ENCODE measurements at regions not wholly inside any gene's neighbourhood (a gene's known extent, or its start where the extent isn't known, plus 50 kb on each side); places are given as distances from the start of the nearest gene placed in this dataset.

DNA sequence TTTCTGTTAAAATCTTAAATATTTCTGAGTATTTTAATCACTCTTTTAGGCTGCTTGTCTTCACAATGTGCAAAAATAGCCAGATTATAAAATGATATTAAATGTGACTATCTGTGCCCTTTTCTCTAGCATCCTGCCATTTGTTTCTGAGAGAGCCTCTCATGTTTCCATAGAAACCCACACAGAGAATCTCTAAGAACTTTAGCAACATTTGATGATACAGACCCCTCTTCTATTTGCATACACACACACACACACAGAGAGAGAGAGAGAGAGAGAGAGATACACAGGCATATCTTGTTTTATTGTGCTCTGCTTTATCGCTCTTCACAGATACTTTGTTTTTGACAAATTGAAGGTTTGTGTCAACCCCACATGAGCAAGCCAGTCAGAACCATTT is 134.5 kb upstream of the DDX18 start:
- no peak for DNase-seq

DNA sequence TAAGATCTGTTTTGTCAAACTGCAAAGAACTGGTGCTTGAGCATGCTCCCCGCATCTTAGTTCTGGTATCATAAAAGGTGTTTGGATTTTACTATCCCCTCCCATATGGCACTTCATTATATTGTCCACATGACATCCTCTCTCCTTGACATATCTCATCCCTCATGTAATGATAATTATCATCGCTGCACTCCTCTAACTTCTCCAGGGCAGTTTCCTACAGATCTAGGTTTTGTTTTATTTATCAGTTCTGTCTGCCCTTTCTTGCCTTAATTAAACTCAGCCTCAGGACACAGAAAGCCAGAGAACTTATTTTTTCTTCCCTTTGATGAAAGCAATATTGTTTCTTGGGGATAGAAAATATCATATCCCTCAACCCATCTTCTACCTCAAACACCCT is 129.6 kb upstream of the DDX18 start:
- no peak for DNase-seq

DNA sequence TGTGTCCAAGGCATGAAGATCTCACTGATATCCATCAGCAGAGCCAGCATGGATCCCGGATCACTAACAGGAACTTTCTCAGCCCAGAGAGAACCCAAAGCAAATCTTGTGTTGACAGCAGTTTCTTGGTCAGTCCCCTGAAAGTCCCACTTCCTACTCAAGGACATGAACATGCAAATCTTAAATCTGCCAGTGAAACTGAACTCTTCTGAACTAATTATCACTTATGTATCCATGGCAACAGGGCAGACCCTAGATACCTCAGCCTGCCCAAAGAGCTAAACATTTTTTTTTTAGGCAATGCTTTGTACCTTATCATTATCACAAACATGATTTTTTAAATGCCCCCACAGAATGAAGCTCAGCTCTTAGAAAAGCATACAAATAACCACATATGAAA is 127.8 kb upstream of the DDX18 start:
- DNase-seq: no peak

DNA sequence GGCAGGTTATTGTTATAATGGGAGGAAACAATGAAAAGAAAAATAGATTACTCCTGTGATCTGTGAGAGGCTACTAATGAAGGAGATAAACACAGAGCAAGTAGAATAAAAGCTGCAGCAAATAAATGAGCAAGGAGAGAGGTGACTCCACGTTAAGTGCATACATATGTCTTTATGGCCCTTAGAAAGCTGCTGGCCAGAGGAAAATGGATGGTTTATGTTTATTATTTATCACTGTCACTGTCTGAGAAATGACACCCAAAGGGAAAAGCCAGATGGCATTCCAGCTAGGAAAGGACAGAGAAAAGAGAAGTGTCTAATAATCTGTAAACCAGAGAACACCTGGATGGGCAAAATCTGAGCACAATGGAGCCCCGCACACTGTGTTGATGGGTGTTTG is 122.9 kb upstream of the DDX18 start:
- DNase-seq: no peak

DNA sequence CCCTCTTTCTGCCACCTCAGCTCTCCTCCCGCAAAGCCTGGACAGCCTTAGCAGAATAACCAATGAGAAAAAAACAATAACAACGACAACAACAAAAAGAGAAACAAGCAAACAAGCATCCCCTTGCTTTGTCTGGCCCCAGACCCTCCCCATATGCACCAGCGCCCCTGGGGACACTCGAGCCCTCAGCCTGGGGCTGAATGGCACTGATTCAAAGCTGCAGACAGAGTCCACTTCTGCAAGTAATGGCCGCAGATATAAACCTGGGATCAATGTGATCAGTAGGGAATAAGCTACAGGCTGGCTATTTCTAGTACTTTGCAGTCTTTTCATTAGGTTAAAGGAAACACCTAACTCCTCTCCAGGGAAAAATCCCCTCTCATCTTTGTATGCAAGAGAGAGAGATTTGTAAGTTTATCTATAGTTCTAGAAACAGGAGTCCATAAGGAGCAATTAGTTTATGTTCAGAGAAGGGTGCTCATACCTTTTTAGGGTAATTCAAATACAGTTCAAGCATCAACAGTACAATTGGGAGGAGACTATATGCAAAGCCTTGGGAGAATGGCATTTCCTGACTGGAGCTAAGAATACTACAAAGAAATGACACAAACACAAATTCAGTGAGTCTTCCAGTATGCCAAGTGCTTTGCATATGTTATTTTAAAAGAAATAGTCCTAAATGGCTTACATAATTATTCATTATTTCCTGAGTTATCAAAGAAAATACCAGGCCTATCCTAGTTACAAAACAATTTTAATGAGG is 122.3 kb upstream of the DDX18 start:
- DNase-seq: no peak

DNA sequence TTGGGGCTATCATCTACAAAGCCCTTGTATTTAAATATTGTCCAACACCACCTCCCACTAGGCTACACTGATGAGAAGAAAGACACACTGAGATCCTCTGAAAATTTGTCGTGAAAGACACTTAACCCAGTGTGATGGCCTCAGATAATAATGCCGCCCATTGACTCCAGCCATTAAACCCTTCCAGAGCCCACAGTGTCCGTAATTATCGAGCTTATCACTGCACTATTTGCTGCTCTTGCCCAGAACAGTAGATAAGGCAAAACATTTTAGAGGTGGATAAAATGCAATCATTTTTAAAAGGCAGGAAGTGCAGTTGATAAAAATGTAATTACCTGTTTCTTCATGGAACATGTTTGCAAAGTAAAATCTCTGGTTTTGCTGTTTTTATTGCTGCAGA is 121.3 kb upstream of the DDX18 start:
- DNase-seq: no peak

DNA sequence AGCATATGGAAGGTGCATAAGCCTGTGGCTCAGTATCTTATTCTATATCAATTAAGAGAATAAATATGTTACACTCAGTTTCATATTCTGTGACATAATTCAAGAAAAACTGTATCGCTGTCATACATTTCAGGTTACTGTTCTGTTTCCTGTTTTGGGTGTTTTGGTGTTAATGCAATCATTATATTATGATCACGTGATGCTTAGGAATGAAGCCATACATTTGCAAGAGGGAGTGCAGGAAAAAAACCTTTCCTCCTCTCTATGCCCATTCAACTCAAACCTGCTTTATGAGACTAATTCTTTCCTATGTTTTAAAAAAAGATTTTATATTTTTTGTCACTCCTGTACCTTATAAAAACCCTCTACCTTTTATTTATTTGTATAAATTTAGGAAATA is 120.8 kb upstream of the DDX18 start:
- no peak for DNase-seq

DNA sequence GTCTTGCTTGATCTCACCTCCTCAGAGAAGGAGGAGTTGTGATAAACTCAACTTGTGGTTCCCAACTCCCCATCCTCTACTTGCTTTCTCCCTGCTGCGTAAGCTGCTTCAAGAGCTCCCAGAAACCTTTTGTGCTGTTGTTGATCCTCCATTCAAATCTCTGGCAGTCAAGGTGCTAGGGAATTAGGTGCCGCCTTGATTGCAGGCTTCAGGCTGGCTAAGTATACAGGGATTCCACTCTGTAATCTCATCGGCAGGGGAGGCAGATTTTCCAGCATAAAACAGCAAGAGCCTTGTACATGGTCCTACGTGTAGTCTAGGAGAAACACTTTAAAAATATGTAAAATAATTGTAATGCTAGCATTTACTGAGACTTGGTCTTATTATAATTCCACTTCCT is 116.2 kb upstream of the DDX18 start:
- no peak for DNase-seq

DNA sequence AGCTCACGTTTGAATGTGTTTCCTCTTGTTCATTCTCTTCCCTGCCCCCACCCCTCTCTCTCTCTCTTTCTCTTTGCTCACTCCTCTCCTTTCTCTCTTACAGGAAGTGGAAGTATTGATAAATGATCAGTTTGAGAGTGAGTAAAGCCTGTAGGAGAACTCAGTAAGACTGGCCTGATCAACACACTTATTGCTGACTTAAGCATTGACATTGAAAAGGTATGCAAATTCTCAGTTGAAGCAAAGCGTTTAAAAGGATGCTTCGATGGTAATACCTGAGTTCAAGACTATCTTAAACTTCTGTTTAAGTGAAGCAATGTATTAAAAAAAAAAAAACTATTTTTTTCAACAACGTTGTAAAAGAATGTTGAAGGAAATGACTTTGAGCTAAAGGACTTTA is 115.7 kb upstream of the DDX18 start:
- DNase-seq: no peak

DNA sequence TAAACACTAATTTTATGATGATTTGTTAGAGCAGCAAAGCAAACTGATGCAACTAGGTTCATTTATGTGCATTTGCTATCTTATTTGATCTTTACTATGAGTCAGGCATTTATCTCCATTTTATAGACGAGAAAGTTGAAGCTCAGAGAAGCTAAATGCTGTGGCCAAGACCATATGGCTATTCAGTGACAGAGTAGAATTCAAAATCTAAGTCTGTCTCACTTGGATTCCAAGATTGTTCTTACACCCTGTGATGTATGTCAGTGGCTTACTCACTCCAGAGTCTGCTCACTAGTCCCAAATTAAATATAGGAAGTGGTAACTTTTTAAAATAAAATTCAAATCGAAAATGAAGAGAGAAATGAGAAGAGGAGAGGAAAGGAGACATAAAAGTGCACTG is 114.0 kb upstream of the DDX18 start:
- no peak for DNase-seq

DNA sequence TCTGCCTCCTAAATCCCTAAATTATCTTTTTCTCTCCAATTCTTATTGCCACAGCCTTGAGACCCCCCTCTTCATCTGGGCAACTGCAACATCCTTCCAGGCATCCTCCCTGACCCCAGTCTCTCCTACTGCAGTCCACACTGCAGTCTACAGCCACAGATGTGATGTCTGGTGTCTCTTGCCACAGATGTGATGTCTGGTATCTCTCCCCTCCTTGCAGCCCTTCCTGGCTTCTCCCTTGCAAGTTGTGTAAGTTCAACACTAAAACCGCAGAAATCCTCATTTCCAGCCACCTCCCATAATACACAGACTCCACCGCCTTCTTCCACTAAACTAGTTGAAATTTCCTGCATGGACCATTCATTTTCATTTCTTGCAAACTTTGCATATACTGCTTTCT is 113.1 kb upstream of the DDX18 start:
- DNase-seq: no peak

DNA sequence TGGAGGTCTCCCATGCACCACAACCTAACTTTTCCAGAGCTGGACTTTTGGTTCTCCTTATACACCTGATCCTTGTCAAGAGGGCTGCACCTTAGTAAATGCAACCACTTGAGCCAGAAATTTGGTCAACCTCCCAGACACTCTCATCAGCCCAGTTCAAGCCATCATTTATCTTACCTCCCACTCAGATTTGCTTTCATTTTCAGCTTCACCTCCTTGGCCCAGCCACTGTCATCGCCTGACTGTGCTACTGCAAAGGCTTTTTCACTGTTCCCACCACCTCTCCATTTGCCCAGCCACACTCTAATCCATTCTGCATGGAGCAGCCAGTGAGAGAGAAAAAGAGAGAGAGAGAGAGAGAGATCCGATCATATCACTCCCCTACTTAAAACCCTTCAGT is 112.4 kb upstream of the DDX18 start:
- no peak for DNase-seq

DNA sequence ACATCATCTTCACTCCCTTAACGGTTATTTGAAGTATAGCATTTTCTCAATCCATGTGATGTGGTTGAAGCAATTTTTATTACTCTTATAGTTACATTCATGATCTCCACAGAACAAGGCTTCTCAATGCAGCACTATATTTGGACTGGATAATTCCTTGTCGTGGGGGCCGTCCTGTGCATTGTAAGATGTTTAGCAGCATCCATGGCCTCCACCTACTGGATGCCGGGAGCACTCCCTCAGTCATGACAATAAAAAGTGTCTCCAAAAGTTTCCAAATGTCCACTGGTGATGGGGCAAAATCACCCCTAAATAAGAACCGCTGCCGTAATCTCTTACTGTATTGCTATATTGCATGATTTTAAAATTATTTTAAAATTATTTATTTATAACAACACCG is 110.6 kb upstream of the DDX18 start:
- DNase-seq: no peak

DNA sequence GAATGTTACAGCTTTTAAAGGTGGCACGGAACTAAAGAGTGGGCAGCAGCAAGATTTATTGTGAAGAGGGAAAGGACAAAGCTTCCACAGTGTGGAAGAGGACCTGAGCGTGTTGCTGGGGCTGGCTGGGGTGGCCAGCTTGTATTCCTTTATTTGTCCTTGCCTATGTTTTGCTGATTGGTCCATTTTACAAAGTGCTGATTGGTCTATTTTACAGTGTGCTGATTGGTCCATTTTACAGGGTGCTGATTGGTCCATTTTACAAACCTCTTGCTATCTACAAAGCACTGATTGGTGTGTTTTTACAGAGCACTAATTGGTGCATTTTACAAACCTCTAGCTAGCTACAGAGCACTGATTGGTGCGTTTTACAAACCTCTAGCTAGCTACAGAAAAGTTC is 109.7 kb upstream of the DDX18 start:
- DNase-seq: no peak

DNA sequence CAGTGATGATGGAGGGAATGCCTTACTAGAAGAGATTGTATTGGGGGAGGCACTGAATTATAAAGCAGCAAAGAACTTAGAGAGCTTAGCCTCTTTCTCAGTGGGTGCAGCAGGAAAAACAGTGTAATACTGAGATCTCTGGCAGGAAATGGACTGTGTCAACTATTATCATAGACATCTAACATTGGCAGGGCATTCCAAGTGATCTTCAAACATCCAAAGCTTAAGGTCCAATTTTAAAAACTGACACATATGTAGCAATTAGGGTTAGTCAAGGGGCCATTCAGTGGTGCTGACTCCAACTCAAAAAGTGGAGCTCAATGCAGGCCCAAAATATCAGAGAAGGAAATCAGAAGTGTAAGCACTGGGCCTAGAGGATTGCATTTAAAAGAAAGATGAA is 106.6 kb upstream of the DDX18 start:
- no peak for DNase-seq

DNA sequence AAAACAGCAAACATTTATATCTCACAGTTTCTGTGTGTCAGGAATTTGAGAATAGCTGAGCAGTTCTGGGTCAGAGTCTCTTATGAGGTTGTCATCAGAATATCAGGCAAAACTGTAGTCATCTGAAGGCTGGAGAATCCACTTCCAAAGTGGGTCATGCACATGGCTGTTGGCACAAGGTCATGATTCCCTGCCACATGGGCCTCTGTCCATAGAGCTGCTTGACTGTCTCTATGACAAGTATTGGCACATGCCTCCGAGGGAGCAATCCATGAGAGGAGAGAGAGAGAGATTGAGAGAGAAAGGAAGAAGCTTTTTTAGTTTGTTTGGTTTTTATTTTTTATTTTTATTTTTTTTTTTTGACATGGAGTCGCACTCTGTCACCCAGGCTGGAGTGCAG is 101.8 kb upstream of the DDX18 start:
- no peak for DNase-seq

DNA sequence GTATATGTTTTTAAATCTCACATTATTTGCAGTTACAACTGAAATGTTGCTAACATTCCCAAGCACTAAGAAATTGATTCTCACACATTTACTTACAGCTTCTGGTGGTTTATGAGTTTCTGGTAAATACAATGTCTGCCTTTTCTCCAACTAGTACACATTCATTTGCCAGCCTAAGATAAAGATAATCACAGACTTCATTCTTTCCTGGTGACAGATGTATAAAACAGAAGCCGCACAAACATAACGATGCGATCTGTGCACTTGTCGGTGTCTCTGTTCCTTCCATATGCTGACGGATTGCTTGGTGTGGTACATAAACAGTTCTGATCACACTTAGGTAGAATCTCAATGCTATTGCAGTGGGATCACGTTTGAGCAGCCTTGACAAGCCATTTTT is 100.4 kb upstream of the DDX18 start:
- no peak for DNase-seq

DNA sequence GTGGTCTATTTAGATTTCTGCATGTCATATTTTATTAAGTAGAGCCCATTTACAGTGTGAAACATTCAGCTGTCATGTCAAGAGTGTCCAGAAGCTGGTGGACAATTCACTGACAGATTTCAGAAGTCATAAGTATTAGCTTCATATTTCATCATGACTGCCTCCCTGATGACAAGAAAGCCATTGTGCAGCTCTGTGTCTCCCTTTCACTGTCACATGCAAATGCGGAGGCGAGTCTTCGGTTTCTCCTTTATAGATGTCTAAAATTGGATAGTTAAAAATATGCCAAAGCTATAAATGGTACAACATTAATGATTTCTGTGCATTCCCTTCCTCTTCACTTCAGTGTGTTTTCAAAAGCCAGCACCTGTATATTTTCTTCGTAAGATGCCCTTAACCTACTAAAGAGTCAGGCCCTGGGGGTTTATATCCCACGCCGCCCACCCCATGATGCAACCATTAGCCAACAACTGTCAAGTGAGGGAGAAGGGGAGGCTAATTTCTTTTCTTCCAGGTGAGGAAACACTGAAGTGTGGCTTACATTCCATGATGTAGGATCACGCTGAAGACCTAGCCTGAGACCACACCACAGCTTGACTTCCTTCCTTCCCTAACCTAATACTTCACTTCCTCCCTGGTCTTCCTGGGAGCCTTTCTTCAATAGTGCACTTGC is 99.6 kb upstream of the DDX18 start:
- DNase-seq: no peak

DNA sequence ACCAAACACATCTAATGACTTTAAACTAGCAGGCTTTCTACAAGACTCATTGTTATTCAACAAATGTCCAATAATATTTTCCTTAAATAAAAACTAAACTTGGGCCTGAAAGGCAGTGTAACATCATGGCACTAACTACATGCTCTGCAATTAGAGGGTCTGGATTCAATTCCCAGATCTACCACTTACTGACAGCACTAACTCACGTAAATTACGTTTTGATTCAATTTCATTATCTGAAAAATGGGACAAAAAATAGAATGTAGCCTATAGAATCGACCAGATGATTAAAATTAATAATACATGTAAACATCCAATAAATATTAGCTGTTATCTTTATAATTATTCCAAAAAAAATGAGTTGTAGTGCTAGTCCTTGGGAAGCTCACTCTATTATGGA is 98.0 kb upstream of the DDX18 start:
- DNase-seq: no peak

DNA sequence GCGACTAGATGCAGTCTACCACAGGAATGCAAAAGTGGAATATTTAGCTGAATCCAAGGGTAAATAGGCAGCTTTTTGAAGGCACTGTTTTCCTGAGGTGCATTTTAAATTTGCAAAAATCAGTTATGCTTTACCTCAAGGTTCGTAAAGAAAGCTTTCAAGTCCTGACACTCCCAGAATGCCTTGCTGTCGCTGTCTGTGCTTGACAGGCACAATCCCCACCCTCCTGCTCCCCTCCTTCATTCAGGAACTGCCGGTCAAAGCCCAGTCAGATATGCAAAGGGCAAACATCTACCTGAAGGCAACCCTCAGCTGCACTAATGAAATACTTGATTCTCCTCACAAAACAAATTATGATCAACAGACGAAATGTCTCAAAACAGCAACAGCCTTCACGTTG is 97.4 kb upstream of the DDX18 start:
- no peak for DNase-seq

DNA sequence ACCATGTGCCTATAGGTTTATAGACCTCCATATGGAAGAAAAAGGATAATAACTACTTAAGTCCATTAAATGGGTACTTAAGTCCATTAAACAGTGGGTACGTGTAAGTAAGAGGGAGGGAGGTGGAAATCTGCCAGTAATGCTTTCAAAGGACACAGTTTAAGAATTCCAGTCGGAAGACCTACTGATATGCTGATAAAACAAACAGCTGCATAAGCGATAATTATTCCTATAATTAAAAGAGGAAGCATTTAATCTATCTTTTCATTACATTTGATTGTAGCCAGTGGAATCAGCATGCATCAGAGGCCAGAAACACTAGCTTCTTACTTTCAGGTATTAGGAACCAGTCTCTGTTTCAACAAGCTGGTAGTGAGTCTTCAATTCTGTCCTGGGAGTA is 96.4 kb upstream of the DDX18 start:
- DNase-seq: no peak

DNA sequence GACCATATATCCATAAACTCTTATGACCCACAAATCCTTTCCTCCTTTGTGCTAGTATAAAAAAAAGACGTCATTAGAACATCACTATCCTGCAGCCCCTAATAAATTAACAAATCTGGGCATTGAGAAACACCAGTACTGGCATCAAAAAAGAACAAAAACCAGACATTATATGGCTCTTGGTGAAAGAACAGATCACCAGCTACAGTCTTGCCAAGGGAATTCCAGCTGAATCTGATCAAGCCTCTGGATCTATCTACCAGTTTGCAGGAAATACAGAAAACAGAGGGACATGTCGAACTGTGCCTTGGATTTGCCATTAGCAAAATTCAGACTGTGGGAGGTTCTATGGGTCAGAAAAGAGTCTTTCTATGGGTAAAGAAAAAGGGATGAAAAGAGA is 93.7 kb upstream of the DDX18 start:
- no peak for DNase-seq

DNA sequence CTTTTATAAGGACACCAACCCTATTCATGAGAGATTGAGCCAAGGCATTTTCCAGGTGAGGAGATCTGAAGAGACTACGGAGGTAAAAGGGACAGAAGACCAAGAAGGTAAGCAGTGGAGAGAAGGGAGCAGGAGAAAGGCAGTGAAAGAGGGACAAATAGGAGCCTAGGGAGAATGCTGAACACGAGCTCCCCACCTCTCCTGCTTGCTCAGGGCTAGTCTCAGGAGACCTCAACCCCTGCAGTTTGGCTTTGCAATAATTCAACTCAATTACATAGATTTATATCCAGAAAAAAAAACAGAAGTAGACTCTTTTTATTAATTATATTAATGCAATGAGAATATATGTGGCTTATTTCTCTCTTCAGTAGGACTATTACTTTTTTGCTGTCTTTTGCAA is 91.0 kb upstream of the DDX18 start:
- no peak for DNase-seq

DNA sequence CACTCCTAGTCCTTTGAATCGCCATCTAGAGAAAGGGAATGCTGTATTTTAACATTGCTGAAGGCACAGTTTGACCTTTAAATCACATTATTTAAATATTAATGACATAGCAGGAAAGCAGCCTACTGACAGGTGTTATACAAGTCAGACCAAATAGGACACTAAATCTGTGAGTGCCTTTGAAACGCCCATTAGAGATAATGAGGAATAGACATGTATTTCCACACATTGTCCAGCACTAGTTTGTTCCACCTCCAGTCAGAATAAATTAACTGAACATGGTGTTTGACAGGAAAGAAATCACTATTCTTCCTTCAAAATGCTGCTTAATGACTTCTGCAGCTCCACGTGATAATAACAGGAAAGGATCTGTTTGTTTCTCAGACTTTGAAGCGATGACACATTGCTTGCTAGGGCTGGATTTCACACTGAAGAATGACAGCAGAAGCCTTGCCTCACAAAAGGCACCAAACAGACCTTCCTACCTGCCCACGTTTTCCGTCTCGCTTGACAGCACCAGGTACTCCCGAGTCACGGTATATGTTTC is 90.5 kb upstream of the DDX18 start:
- no peak for DNase-seq

DNA sequence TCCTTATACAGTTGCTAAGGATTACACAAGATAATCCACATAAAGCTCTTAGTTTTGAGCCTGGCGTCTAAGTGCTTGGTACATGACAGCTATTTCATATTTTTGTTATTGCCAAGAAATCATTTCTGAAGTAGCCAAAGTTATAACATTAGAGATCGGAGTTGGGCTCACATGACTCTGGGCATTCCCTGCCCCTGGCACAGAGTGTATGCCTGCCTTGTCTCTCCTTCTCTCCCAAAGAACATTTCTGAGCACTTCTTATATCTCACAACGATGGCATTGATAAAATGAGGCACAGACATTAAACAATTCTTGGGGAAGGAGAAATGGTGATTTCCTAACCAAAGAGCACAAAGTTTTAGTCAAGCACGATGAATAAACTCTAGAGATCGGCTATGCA is 87.7 kb upstream of the DDX18 start:
- no peak for DNase-seq
